ENCODE measurements at regions not wholly inside any gene's neighbourhood (a gene's known extent, or its start where the extent isn't known, plus 50 kb on each side); places are given as distances from the start of the nearest gene placed in this dataset.

- no peaks in the 10 kb centered on the region for H3K27me3 ChIP-seq (replicated peaks; ENCODE audit: control insufficient read depth, insufficient read depth, low read length, poor library complexity, severe bottlenecking)
- no peak for DNase-seq
- no peaks in the 10 kb centered on the region for H3K36me3 ChIP-seq (ENCODE audit: control insufficient read depth, insufficient read depth, low read length)
- no peaks in the 10 kb centered on the region for H3K9me3 ChIP-seq (ENCODE audit: control insufficient read depth, low read length)
- H3K4me3 ChIP-seq (ENCODE audit: insufficient read depth, low read depth, low read length, poor library complexity, severe bottlenecking), result no peak overlapping the region
- H3K4me1 ChIP-seq (ENCODE audit: control insufficient read depth, insufficient read depth, low read length, poor library complexity, severe bottlenecking), result no peaks in the 10 kb centered on the region
- no peak overlapping the region for H3K27ac ChIP-seq (ENCODE audit: insufficient read depth, low read length, poor library complexity, severe bottlenecking)
These were observed 162.3 kb downstream of the PTCSC3 start for GRCh38 chr14:36014236-36014635.

- DNase-seq, result no peak
- Histone ChIP-seq H3K36me3 (ENCODE audit: control insufficient read depth, insufficient read depth, low read length) (no peaks in the 10 kb centered on the region), H3K9me3 (ENCODE audit: control insufficient read depth, low read length) (no peaks in the 10 kb centered on the region), H3K4me1 (ENCODE audit: control insufficient read depth, insufficient read depth, low read length, poor library complexity, severe bottlenecking) (no peaks in the 10 kb centered on the region), H3K27ac (ENCODE audit: insufficient read depth, low read length, poor library complexity, severe bottlenecking) (no peak overlapping the region), H3K27me3 (replicated peaks; ENCODE audit: control insufficient read depth, insufficient read depth, low read length, poor library complexity, severe bottlenecking) (no peaks in the 10 kb centered on the region), H3K4me3 (ENCODE audit: insufficient read depth, low read depth, low read length, poor library complexity, severe bottlenecking) (no peak overlapping the region)
These were observed 163.0 kb downstream of the PTCSC3 start for GRCh38 chr14:36013483-36013882.

DNA sequence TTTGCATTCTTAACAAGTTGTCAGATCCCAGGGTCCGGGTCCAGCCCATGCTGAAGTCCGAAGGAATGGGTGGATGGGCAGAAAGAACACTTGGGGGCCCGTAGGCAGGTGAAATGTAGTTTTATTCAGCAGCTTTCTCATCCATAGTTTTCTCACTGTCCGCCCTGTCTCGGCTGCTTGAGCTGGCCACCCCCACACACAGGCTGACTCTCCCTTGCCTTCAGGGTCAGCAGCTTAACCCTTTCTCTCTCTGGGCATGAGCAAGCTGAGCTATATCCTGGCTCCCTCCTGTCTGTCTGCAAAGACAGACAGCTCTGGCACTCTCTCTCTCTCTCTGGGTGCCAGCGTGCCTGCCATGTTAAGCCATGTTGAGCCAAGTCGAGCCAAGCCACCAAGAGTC is 163.9 kb downstream of the PTCSC3 start:
- Histone ChIP-seq H3K4me3 (ENCODE audit: insufficient read depth, low read depth, low read length, poor library complexity, severe bottlenecking) (no peak overlapping the region), H3K27ac (ENCODE audit: insufficient read depth, low read length, poor library complexity, severe bottlenecking) (no peak overlapping the region), H3K36me3 (ENCODE audit: control insufficient read depth, insufficient read depth, low read length) (no peaks in the 10 kb centered on the region), H3K27me3 (replicated peaks; ENCODE audit: control insufficient read depth, insufficient read depth, low read length, poor library complexity, severe bottlenecking) (no peaks in the 10 kb centered on the region), H3K9me3 (ENCODE audit: control insufficient read depth, low read length) (no peaks in the 10 kb centered on the region), H3K4me1 (ENCODE audit: control insufficient read depth, insufficient read depth, low read length, poor library complexity, severe bottlenecking) (no peaks in the 10 kb centered on the region)
- DNase-seq, result no peak

GRCh38 chr14:36009643-36010042 is 166.9 kb downstream of the PTCSC3 start:
- Histone ChIP-seq H3K36me3 (ENCODE audit: control insufficient read depth, insufficient read depth, low read length) (no peaks in the 10 kb centered on the region), H3K4me3 (ENCODE audit: insufficient read depth, low read depth, low read length, poor library complexity, severe bottlenecking) (no peak overlapping the region), H3K27ac (ENCODE audit: insufficient read depth, low read length, poor library complexity, severe bottlenecking) (no peak overlapping the region), H3K27me3 (replicated peaks; ENCODE audit: control insufficient read depth, insufficient read depth, low read length, poor library complexity, severe bottlenecking) (no peaks in the 10 kb centered on the region), H3K4me1 (ENCODE audit: control insufficient read depth, insufficient read depth, low read length, poor library complexity, severe bottlenecking) (no peaks in the 10 kb centered on the region), H3K9me3 (ENCODE audit: control insufficient read depth, low read length) (no peaks in the 10 kb centered on the region)
- no peak for DNase-seq

DNA sequence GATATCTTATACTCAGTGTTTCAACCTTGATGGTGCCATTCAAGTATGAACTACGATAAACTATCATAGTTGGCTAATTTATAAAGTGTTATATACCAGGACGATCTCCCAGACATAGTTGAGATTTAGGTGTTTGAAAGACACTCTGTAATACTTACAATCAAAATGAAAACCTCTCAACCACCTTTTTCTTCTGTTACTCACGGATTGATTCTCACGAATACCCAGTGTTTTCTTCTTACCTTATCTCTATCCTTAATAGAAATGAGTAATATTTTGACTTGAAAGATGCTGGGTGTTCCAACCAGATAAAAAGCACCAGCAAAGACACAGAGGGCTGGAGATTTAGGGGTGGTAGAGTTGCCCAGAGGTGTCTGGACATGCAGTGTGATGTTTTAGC is 169.9 kb downstream of the PTCSC3 start:
- Histone ChIP-seq H3K4me1 (ENCODE audit: control insufficient read depth, insufficient read depth, low read length, poor library complexity, severe bottlenecking) (no peaks in the 10 kb centered on the region), H3K9me3 (ENCODE audit: control insufficient read depth, low read length) (no peaks in the 10 kb centered on the region), H3K4me3 (ENCODE audit: insufficient read depth, low read depth, low read length, poor library complexity, severe bottlenecking) (no peak overlapping the region), H3K36me3 (ENCODE audit: control insufficient read depth, insufficient read depth, low read length) (no peaks in the 10 kb centered on the region), H3K27ac (ENCODE audit: insufficient read depth, low read length, poor library complexity, severe bottlenecking) (no peak overlapping the region), H3K27me3 (replicated peaks; ENCODE audit: control insufficient read depth, insufficient read depth, low read length, poor library complexity, severe bottlenecking) (no peaks in the 10 kb centered on the region)
- no peak for DNase-seq

DNA sequence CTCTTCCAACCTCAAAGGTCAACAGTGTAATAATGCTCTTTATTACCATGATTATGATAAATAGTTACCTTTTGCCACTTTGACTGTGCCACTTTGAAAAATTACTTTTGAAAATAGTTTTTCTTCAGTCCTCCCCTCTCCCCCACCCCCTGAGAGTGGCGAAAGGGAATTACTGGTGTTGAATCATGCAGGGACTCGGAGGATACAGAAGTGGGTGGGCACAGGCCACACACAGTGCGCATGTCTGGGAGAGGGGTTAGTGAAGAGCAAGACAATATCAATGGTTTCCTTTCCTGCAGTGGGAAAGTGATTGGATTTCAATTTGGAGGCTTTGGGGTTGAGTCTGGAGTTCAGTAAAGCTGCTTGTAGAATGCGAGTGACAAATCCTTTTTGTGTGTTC is 170.9 kb downstream of the PTCSC3 start:
- Histone ChIP-seq H3K36me3 (ENCODE audit: control insufficient read depth, insufficient read depth, low read length) (no peaks in the 10 kb centered on the region), H3K9me3 (ENCODE audit: control insufficient read depth, low read length) (no peaks in the 10 kb centered on the region), H3K27me3 (replicated peaks; ENCODE audit: control insufficient read depth, insufficient read depth, low read length, poor library complexity, severe bottlenecking) (no peaks in the 10 kb centered on the region), H3K4me1 (ENCODE audit: control insufficient read depth, insufficient read depth, low read length, poor library complexity, severe bottlenecking) (no peaks in the 10 kb centered on the region), H3K4me3 (ENCODE audit: insufficient read depth, low read depth, low read length, poor library complexity, severe bottlenecking) (no peak overlapping the region), H3K27ac (ENCODE audit: insufficient read depth, low read length, poor library complexity, severe bottlenecking) (no peak overlapping the region)
- no peak for DNase-seq

DNA sequence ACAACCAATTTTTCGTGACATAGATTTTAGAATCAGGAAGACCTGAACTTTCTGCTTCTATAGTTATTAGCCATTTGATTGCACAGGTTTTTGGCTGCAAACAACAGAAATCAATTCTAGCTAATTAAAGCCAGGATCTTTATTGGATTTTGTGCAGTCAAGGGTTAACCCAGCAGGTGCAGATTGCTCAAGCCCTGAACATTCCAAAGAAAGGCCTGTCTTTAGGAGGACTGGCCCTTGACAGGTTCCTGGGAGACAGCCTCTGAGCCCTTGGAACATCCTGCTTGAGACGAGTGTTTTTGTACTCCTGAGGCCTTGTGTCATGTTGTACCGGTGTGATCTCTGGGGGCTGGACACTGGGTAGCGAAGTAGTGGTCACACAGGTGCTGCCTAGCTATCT is 174.6 kb downstream of the PTCSC3 start:
- H3K9me3 ChIP-seq (ENCODE audit: control insufficient read depth, low read length), result no peaks in the 10 kb centered on the region
- no peak overlapping the region for H3K27ac ChIP-seq (ENCODE audit: insufficient read depth, low read length, poor library complexity, severe bottlenecking)
- H3K27me3 ChIP-seq (replicated peaks; ENCODE audit: control insufficient read depth, insufficient read depth, low read length, poor library complexity, severe bottlenecking), result no peaks in the 10 kb centered on the region
- DNase-seq, result no peak
- no peak overlapping the region for H3K4me3 ChIP-seq (ENCODE audit: insufficient read depth, low read depth, low read length, poor library complexity, severe bottlenecking)
- no peaks in the 10 kb centered on the region for H3K36me3 ChIP-seq (ENCODE audit: control insufficient read depth, insufficient read depth, low read length)
- no peaks in the 10 kb centered on the region for H3K4me1 ChIP-seq (ENCODE audit: control insufficient read depth, insufficient read depth, low read length, poor library complexity, severe bottlenecking)

DNA sequence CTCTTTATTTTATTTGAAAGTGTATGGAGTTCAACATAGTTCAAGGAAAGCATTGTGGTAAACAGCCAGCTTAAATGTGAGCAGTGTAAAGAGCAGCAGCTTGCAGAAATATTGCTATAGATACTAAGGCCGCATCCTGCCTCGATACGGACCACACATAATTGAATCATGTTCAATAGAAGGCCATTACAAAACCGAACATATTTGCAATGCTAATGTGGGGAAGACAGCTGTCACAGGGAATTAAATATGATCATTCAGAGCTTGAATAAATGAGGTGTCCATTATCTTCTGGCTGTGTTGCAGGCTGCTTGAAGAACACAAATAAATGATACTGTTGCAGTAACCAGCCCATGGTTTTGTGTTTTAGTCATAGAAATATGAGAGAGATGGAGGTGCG is 173.2 kb downstream of the BRMS1L start:
- Histone ChIP-seq H3K9me3 (ENCODE audit: control insufficient read depth, low read length) (no peaks in the 10 kb centered on the region), H3K27ac (ENCODE audit: insufficient read depth, low read length, poor library complexity, severe bottlenecking) (no peak overlapping the region), H3K36me3 (ENCODE audit: control insufficient read depth, insufficient read depth, low read length) (no peaks in the 10 kb centered on the region)

DNA sequence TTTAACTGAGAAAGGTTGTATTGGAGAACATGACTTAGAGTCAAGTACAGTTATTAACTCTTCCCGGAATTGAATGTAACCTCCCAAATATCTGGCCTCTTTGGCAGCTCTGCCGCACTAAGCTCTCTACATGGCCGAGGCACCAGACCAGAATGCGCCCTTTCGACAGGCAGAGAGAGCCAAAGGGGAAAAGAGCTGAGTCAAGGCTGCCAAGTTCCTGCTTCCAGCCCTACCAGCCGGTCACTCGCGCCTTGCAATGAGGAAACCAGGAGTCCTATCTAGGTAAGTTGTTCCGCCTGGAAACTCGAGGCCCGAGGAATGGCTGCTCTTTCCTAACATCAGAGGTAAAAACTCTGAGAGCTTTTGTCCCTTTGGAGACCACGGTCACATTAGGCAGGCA is 172.2 kb downstream of the BRMS1L start:
- no peaks in the 10 kb centered on the region for H3K4me1 ChIP-seq (ENCODE audit: control insufficient read depth, insufficient read depth, low read length, poor library complexity, severe bottlenecking)
- H3K9me3 ChIP-seq (ENCODE audit: control insufficient read depth, low read length), result no peaks in the 10 kb centered on the region
- H3K36me3 ChIP-seq (ENCODE audit: control insufficient read depth, insufficient read depth, low read length), result no peaks in the 10 kb centered on the region
- no peaks in the 10 kb centered on the region for H3K27me3 ChIP-seq (replicated peaks; ENCODE audit: control insufficient read depth, insufficient read depth, low read length, poor library complexity, severe bottlenecking)
- H3K27ac ChIP-seq (ENCODE audit: insufficient read depth, low read length, poor library complexity, severe bottlenecking), result no peak overlapping the region
- DNase-seq, result no peak
- no peak overlapping the region for H3K4me3 ChIP-seq (ENCODE audit: insufficient read depth, low read depth, low read length, poor library complexity, severe bottlenecking)

More for the DNA sequence above, 173.2 kb downstream of the BRMS1L start:
- no peak for DNase-seq
- H3K4me1 ChIP-seq (ENCODE audit: control insufficient read depth, insufficient read depth, low read length, poor library complexity, severe bottlenecking), result no peaks in the 10 kb centered on the region
- no peak overlapping the region for H3K4me3 ChIP-seq (ENCODE audit: insufficient read depth, low read depth, low read length, poor library complexity, severe bottlenecking)
- no peaks in the 10 kb centered on the region for H3K27me3 ChIP-seq (replicated peaks; ENCODE audit: control insufficient read depth, insufficient read depth, low read length, poor library complexity, severe bottlenecking)

DNA sequence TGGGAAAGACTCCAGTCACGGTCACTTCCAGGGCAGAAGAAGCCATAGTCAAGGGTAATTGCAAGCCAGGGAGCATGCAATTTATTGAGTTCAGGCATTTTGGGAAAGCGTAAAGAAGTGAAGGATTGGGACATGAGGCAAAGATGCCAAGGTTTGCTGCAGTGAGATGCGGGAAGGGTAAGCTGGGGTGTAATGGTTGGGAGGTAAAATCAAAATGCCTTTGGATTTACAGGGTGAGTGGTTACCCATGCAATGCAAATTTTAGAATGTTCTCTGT is 167.5 kb downstream of the BRMS1L start:
- H3K27ac ChIP-seq (ENCODE audit: insufficient read depth, low read length, poor library complexity, severe bottlenecking), result no peak overlapping the region
- no peaks in the 10 kb centered on the region for H3K9me3 ChIP-seq (ENCODE audit: control insufficient read depth, low read length)
- H3K4me3 ChIP-seq (ENCODE audit: insufficient read depth, low read depth, low read length, poor library complexity, severe bottlenecking), result no peak overlapping the region
- H3K27me3 ChIP-seq (replicated peaks; ENCODE audit: control insufficient read depth, insufficient read depth, low read length, poor library complexity, severe bottlenecking), result no peaks in the 10 kb centered on the region
- no peaks in the 10 kb centered on the region for H3K4me1 ChIP-seq (ENCODE audit: control insufficient read depth, insufficient read depth, low read length, poor library complexity, severe bottlenecking)
- DNase-seq, result no peak
- no peaks in the 10 kb centered on the region for H3K36me3 ChIP-seq (ENCODE audit: control insufficient read depth, insufficient read depth, low read length)

Measured in effector memory CD4-positive, alpha-beta T cell (primary cell).